Left lobe of liver (tissue), 2 donors: ENCODE measurements at regions not wholly inside any gene's neighbourhood (a gene's known extent, or its start where the extent isn't known, plus 50 kb on each side); places are given as distances from the start of the nearest gene placed in this dataset.
A peak's percentile ranks its signal among the peaks of the same experiment; 100 is the strongest.
"Not testable (repeated sequence)": the region's sequence is repeated elsewhere in the genome, so short reads cannot be mapped to it uniquely, and the experiment has no call there.

Source experiments
- ATAC-seq: fragments of 200-7000 bp; cut with Tn5 transposase; one replicate; pipeline ENCODE4 v1.9.1; 2020; ENCODE audit warnings: mild to moderate bottlenecking, moderate library complexity
- DNase-seq: peaks from one replicate; pipeline ENCODE4 v3.0.0-alpha.2; 2020; ENCODE audit warnings: low spot score
- donor health status: DM: no; HTN: no; CAD: no; lungs with moderate emphysema.
- donor health status: DM: no; HTN: yes; CAD: no.

DNA sequence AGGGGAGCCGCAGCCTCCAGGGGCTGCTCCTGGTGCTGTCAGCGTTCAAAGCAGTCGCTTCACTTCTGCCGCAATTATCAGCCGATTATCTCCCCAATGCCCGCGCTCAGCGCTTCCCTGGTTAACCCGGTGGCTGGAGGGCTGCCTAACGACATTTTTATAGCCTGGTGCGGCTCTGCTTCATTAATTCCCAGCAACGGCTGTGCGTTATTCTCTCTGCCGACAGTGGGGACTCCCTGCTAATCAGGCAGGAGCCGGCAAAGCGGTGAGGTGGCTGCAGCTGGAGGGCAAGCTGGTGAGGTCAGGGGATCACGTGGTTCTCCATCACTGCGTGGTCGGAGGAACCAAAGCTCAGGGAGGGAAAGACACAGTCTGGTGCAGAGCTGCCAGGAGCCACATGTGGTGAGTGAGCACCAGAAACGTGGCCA, 62.9 kb downstream of the GLRX5 start:
- no peak for ATAC-seq
- no peak for DNase-seq

DNA sequence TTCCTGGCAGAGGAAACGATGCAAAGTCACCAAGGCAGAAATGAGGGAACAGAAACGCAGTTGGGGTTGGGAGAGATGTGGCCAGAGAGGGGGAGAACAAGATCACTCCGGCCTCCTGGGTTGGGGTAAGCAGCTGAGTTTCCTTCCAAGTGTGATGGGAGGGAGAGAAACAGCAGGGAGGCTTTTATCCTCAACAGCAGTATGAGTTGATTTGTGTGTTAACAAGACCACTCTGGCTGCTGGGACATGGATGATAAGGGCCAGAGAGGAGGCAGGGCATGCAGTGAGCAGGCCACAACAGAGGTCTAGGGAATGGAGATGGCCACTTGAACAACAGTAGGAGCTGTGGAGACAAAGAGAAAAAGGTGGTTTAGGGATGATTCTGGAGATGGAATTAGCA, 66.8 kb downstream of the GLRX5 start:
- ATAC-seq (no peak), DNase-seq (no peak)

GRCh38 chr14:95603415-95603814, 68.6 kb downstream of the GLRX5 start:
- no peak for ATAC-seq

DNA sequence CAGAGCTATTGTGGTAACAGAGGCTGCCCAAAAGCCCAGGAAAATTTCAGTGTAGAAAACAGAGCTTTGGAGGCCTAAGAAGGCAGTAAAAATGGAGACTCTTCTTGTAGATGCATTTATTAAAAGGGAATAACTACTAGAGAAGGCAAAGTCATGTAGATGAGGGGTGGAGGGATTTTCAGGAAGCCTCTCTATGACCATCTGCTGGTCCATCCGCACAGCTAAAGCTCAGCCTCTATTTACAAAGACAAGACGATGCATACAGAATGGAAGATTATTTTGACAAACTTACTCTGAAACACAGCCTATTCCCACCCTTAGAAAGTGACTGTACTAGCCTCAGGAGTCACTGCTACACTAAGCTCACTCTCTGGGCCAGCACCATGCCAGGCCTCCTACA, 71.4 kb downstream of the GLRX5 start:
- DNase-seq = no peak
- ATAC-seq = no peak

More at GRCh38 chr14:95603415-95603814, 68.6 kb downstream of the GLRX5 start:
- DNase-seq = no peak

GRCh38 chr14:95608637-95609235, 73.9 kb downstream of the GLRX5 start:
- no peak for DNase-seq
- ATAC-seq = no peak

DNA sequence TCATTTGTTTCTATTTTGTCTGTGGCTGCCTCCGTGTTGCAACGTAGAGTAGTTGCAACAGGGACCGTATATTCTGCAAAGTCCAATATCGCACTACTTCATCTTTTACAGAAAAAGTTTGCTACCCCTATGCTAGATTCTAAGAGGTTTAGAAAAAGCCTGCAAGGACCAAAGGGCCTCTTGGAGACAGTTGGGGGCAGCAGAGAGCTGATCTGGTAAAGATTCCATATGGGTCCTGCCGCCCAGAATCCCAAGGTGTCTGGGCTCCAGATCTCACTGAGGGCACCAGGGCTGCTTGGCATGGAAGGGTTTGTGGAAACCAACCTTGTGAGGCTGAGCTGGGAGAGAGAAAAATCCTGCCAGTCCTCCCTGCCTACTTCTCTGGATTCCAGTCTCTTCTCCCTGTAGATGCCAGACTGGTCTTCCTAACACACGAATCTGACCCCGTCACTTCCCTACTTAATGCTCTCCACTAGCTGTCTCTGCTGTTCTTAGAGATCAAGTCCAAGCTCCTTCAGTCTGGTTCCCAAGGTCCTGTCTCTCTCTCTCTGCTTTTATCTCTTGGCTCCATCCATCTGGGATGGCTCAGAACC, 74.6 kb downstream of the GLRX5 start:
- DNase-seq = no peak
- ATAC-seq = peak; percentile 60

- DNase-seq = no peak
- ATAC-seq = no peak
These were observed 74.8 kb upstream of the TCL1B start for GRCh38 chr14:95611293-95611880.

DNA sequence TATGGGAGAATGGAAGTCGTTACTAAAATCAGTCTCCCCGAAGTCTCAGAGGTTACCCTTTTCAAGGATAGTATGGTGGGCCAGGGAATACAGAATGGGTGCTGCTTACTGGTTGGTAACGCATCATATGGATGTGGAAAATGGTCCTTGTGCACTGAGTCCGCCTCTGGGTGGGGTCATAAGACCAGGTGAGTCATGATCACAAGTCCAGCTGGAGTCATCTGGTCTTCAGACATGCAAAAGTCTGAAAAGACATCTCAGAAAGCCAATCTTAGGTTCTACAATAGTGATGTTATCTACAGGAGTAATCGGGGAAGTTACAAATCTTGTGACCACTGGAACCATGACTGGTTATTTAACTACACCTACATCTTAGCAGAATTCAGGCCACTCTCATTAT, 71.9 kb upstream of the TCL1B start:
- ATAC-seq (no peak), DNase-seq (no peak)

GRCh38 chr14:95616745-95617144, 69.5 kb upstream of the TCL1B start:
- no peak for ATAC-seq
- no peak for DNase-seq

DNA sequence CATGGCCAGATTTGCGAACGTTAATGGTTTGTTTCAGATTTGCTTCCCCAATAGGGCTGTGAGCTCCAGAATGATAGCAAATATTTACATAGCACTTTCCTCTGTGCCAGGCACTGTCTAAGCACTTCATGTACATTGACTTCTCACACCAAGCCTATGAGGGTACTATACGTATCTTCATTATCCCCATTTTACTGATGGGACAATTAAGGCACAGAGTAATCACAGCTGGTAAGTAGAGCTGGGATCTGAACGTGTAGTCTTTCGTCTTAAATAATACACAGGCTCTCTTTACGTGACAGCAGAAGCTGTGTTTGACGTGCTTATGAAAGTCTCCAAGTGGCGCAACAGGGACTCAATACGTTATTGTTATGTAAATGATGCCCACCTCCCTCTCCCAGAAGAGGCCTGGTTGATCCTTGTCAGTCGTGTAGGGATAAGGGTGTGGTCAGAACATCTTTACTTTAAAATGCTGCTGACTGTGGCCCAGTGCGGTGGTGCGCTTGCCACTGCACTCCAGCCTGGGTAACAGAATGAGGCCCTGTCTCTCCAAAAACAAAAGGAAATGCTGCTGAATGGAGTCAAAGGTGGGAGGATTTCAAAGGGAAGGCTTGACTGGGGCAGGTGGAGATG, 66.3 kb upstream of the TCL1B start:
- ATAC-seq = no peak
- no peak for DNase-seq

- no peak for DNase-seq
- no peak for ATAC-seq
These were observed 65.6 kb upstream of the TCL1B start for GRCh38 chr14:95620659-95621059.

- DNase-seq (no peak), ATAC-seq (no peak)
These were observed 63.0 kb upstream of the TCL1B start for GRCh38 chr14:95623195-95623594.

- ATAC-seq, DNase-seq: not testable (repeated sequence)
These were observed 60.5 kb upstream of the TCL1B start for GRCh38 chr14:95625710-95626109.

GRCh38 chr14:95635051-95635450, 51.2 kb upstream of the TCL1B start:
- ATAC-seq (no peak), DNase-seq (no peak)
